Endothelial cell of umbilical vein (primary cell): ENCODE measurements at regions not wholly inside any gene's neighbourhood (a gene's known extent, or its start where the extent isn't known, plus 50 kb on each side); places are given as distances from the start of the nearest gene placed in this dataset.

ENCODE experiments used
- BruUV-seq: library from RNA; stranded (reverse); fragments of 400-500 nt; replicated peaks from 2 replicates; lab custom pipeline; 2021; lab: Mats Ljungman, UMichigan
- CTCF ChIA-PET: fragments of 300-600, 350-600 bp; sonication (Branson Sonifier 250); formaldehyde crosslinking; loops from one replicate; lab custom pipeline; 2021; ENCODE audit warnings: antibody characterized with exemption, inconsistent platforms; lab: Charles Lee
- POLR2A ChIA-PET: fragments of 300-600, 350-600 bp; sonication (Branson Sonifier 250); formaldehyde crosslinking; loops from one replicate; lab custom pipeline; 2021; ENCODE audit warnings: antibody characterized with exemption, inconsistent platforms; lab: Charles Lee
- DNase-seq: peaks from one replicate; pipeline ENCODE4 v3.0.0-alpha.2; 2011; ENCODE audit warnings: low read depth, low spot score
- FAIRE-seq: peaks from 2 replicates; lab custom pipeline; 2011; peaks lifted over from hg19 to GRCh38; lab: Jason Lieb, UNC
- H2AFZ ChIP-seq: 2 replicates; pipeline ENCODE4 v1.6.0; 2012; ENCODE audit warnings: low read depth, low read length, control low read depth, inconsistent platforms
- H3K27ac ChIP-seq: 2 replicates; pipeline ENCODE4 v1.5.1; 2011; ENCODE audit warnings: low read depth, mild to moderate bottlenecking, control low read depth, low read length, moderate library complexity; ENCODE audit not compliant: insufficient read depth
- H3K27me3 ChIP-seq, 2 experiments: 2 replicates each; pipeline versions ENCODE4 v1.6.0 to v1.6.1; 2011; ENCODE audit warnings: low read length in 2 of 2, mixed read lengths in 1 of 2; ENCODE audit not compliant: control insufficient read depth in 2 of 2, insufficient read depth in 2 of 2
- H3K36me3 ChIP-seq, 2 experiments: 2 replicates in 1 of 2; 3 replicates in 1 of 2; pipeline ENCODE4 v1.5.1; 2011; ENCODE audit warnings: low read length in 2 of 2, mild to moderate bottlenecking in 1 of 2, moderate library complexity in 1 of 2; ENCODE audit not compliant: control insufficient read depth in 2 of 2, insufficient read depth in 2 of 2; ENCODE audit errors: extremely low read depth in 1 of 2
- H3K4me1 ChIP-seq: 3 replicates; pipeline ENCODE4 v1.5.1; 2011; ENCODE audit warnings: mild to moderate bottlenecking, low read length; ENCODE audit not compliant: control insufficient read depth, insufficient read depth; ENCODE audit errors: extremely low read depth
- H3K4me2 ChIP-seq: 2 replicates; pipeline ENCODE4 v1.6.1; 2011; ENCODE audit warnings: low read length, control low read depth, mixed read lengths; ENCODE audit not compliant: insufficient read depth
- H3K4me3 ChIP-seq, 3 experiments: fragments of 200-600 bp in 1 of 3; sonication (generic), shearing (Covaris generic) in 1 of 3; replicated peaks in 1 of 3; 2 replicates each; pipeline ENCODE4 v1.5.1; 2011 to 2016; ENCODE audit warnings: control low read depth in 3 of 3, low read length in 3 of 3, mild to moderate bottlenecking in 2 of 3, inconsistent platforms in 1 of 3, low read depth in 1 of 3, moderate library complexity in 1 of 3; ENCODE audit not compliant: insufficient read depth in 1 of 3
- H3K79me2 ChIP-seq: 2 replicates; pipeline ENCODE4 v1.6.0; 2012; ENCODE audit warnings: low read length, inconsistent platforms; ENCODE audit not compliant: control insufficient read depth, insufficient read depth
- H3K9ac ChIP-seq: replicated peaks from 2 replicates; pipeline ENCODE3; 2011; ENCODE audit warnings: low read length, control low read depth; ENCODE audit not compliant: insufficient read depth; ENCODE audit errors: extremely low read depth
- H3K9me1 ChIP-seq: replicated peaks from 3 replicates; pipeline ENCODE4 v1.6.0; 2011; ENCODE audit warnings: mild to moderate bottlenecking, low read length; ENCODE audit not compliant: control insufficient read depth, insufficient read depth; ENCODE audit errors: extremely low read depth
- H3K9me3 ChIP-seq: replicated peaks from 2 replicates; pipeline ENCODE4 v1.5.1; 2012; ENCODE audit warnings: low read length, inconsistent platforms; ENCODE audit not compliant: control insufficient read depth, insufficient read depth
- H4K20me1 ChIP-seq: replicated peaks from 2 replicates; pipeline ENCODE3; 2011; ENCODE audit warnings: mild to moderate bottlenecking, low read length; ENCODE audit not compliant: control insufficient read depth, insufficient read depth; ENCODE audit errors: extremely low read depth
- EZH2 ChIP-seq: IDR thresholded peaks from 2 replicates; pipeline ENCODE4 v1.6.1; 2012; ENCODE audit warnings: borderline replicate concordance, low read depth, mild to moderate bottlenecking, moderate library complexity, low read length, inconsistent platforms; ENCODE audit not compliant: severe bottlenecking
- FOS ChIP-seq: IDR thresholded peaks from 2 replicates; pipeline ENCODE4 v1.6.1; 2011; ENCODE audit warnings: mild to moderate bottlenecking, low read length, moderate library complexity, borderline replicate concordance; ENCODE audit not compliant: insufficient read depth
- GATA2 ChIP-seq: IDR thresholded peaks from 2 replicates; pipeline ENCODE4 v1.7.0; 2011; ENCODE audit warnings: low read depth, mild to moderate bottlenecking, moderate library complexity, mixed read lengths, low read length; ENCODE audit not compliant: insufficient read length, insufficient read depth
- JUN ChIP-seq: IDR thresholded peaks from 2 replicates; pipeline ENCODE4 v1.6.1; 2011; ENCODE audit warnings: borderline replicate concordance, low read depth; ENCODE audit not compliant: insufficient read length, insufficient read depth
- MYC ChIP-seq: IDR thresholded peaks from one replicate; pipeline ENCODE4 v1.6.1; 2011; ENCODE audit warnings: mild to moderate bottlenecking, low read depth, low read length
- POLR2A ChIP-seq: IDR thresholded peaks from 2 replicates; pipeline ENCODE4 v1.6.1; 2012; ENCODE audit warnings: low read depth, mild to moderate bottlenecking, control low read depth, low read length
- POLR2AphosphoS5 ChIP-seq: IDR thresholded peaks from 2 replicates; pipeline ENCODE4 v1.6.1; 2012; ENCODE audit warnings: low read depth, mild to moderate bottlenecking, control low read depth, low read length, moderate library complexity; ENCODE audit not compliant: insufficient read depth
- dilution Hi-C: fragments of 300-500 bp; cut with MboI; formaldehyde crosslinking; loops from one replicate; pipeline ENCODE4 v1.15.0; 2019; ENCODE audit warnings: low sequenced_read_pairs; ENCODE audit not compliant: extremely low pct_ligation_motif_present
- intact Hi-C: fragments of 100-400 bp; cut with micrococcal nuclease; formaldehyde crosslinking; loops from one replicate; pipeline ENCODE4 v1.10.0; 2022
- TF ChIP-seq, protein P1 (sequence below): IDR thresholded peaks from 2 replicates; pipeline ENCODE4 v1.6.1; 2011; ENCODE audit not compliant: insufficient read depth, insufficient read length
- TF ChIP-seq, protein P2 (sequence below), 2 donors: IDR thresholded peaks; 1 replicate in 1 of 2; 2 replicates in 1 of 2; pipeline ENCODE4 v1.5.1; 2011; ENCODE audit warnings: low read length in 2 of 2, mild to moderate bottlenecking in 2 of 2, moderate library complexity in 2 of 2, control low read depth in 1 of 2, inconsistent platforms in 1 of 2, low read depth in 1 of 2; ENCODE audit not compliant: insufficient read depth in 1 of 2; ENCODE audit errors: extremely low read depth in 1 of 2

DNA sequence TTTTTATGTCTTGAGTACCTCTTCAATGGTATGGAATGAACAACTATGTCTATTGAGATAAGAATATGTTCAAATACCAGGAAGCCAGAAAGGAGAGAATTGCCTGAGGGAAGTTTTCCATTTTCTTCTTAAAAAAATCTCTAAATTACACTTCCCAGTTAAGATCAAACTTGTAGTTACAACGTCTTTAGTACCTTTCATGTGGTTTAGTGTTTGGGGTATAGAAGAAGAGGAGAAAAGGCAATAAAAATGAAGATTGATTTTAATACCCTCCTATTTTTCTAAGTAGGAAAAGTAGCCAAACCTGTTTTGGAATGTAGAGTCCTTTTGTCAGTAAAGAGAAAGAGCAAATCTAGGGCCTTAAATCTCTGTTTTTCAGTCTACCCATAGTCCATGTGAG lies 470.0 kb upstream of the SEMA3A start:
- no peak for TF ChIP-seq POLR2A
- TF ChIP-seq POLR2AphosphoS5: no peak
- no peak for TF ChIP-seq GATA2
- TF ChIP-seq EZH2: no peak
- TF ChIP-seq, protein P1, sequence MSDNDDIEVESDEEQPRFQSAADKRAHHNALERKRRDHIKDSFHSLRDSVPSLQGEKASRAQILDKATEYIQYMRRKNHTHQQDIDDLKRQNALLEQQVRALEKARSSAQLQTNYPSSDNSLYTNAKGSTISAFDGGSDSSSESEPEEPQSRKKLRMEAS: no peak
- TF ChIP-seq, protein P2, sequence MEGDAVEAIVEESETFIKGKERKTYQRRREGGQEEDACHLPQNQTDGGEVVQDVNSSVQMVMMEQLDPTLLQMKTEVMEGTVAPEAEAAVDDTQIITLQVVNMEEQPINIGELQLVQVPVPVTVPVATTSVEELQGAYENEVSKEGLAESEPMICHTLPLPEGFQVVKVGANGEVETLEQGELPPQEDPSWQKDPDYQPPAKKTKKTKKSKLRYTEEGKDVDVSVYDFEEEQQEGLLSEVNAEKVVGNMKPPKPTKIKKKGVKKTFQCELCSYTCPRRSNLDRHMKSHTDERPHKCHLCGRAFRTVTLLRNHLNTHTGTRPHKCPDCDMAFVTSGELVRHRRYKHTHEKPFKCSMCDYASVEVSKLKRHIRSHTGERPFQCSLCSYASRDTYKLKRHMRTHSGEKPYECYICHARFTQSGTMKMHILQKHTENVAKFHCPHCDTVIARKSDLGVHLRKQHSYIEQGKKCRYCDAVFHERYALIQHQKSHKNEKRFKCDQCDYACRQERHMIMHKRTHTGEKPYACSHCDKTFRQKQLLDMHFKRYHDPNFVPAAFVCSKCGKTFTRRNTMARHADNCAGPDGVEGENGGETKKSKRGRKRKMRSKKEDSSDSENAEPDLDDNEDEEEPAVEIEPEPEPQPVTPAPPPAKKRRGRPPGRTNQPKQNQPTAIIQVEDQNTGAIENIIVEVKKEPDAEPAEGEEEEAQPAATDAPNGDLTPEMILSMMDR (IDR thresholded peaks at IDR 0.05; ENCODE audit: extremely low read depth in 1 of 2, insufficient read depth in 1 of 2, low read depth in 1 of 2, low read length in 2 of 2): no peak
- no peak for TF ChIP-seq MYC
- TF ChIP-seq FOS: no peak
- no peak for TF ChIP-seq JUN
- FAIRE-seq (no peak), DNase-seq (no peak)
- dilution Hi-C loops: no loop called here
- H3K9me1 ChIP-seq: no peaks in the 10 kb centered on the region
- H3K27me3 ChIP-seq: no peaks in the 10 kb centered on the region
- no peak overlapping the region for H3K27ac ChIP-seq
- H3K9me3 ChIP-seq: no peaks in the 10 kb centered on the region
- H3K4me1 ChIP-seq: peaks cover 13% of the 10 kb centered on the region
- H4K20me1 ChIP-seq: no peaks in the 10 kb centered on the region
- H3K4me3 ChIP-seq: no peak overlapping the region
- intact Hi-C loops: no loop called here
- CTCF ChIA-PET: no interaction called here
- H2AFZ ChIP-seq: no peak overlapping the region
- H3K36me3 ChIP-seq: no peaks in the 10 kb centered on the region
- H3K79me2 ChIP-seq: no peaks in the 10 kb centered on the region
- no TSS peak for BruUV-seq
- no peak overlapping the region for H3K9ac ChIP-seq
- H3K4me2 ChIP-seq: no peak overlapping the region
- POLR2A ChIA-PET: no interaction called here
